HG02571 (cell line): ENCODE measurements at regions not wholly inside any gene's neighbourhood (a gene's known extent, or its start where the extent isn't known, plus 50 kb on each side); places are given as distances from the start of the nearest gene placed in this dataset.

ENCODE experiments used
- ATAC-seq: cut with Tn5 transposase; IDR thresholded peaks from one replicate; pipeline ENCODE4 v1.9.1; 2021; ENCODE audit warnings: mild to moderate bottlenecking, moderate library complexity; ENCODE audit not compliant: unreplicated experiment

- ATAC-seq: no peak
Measured at GRCh38 chr14:42079911-42080310, 473.2 kb downstream of the LRFN5 start.

GRCh38 chr14:42078345-42078744, 471.7 kb downstream of the LRFN5 start:
- ATAC-seq: no peak

- ATAC-seq: no peak
Measured at GRCh38 chr14:42070031-42070430, 463.4 kb downstream of the LRFN5 start.

GRCh38 chr14:42057111-42057510, 450.4 kb downstream of the LRFN5 start:
- no peak for ATAC-seq

GRCh38 chr14:42047421-42048055, 440.9 kb downstream of the LRFN5 start:
- ATAC-seq: no peak

GRCh38 chr14:42045383-42045782, 438.7 kb downstream of the LRFN5 start:
- ATAC-seq: no peak

- no peak for ATAC-seq
Measured at GRCh38 chr14:42028607-42029006, 421.9 kb downstream of the LRFN5 start.

GRCh38 chr14:42027271-42027670, 420.6 kb downstream of the LRFN5 start:
- ATAC-seq: no peak

- no peak for ATAC-seq
Measured at GRCh38 chr14:42023452-42023851, 416.8 kb downstream of the LRFN5 start.

- no peak for ATAC-seq
Measured at GRCh38 chr14:42014301-42014700, 407.6 kb downstream of the LRFN5 start.

- no peak for ATAC-seq
Measured at GRCh38 chr14:42013559-42013958, 406.9 kb downstream of the LRFN5 start.

- no peak for ATAC-seq
Measured at GRCh38 chr14:42013153-42013552, 406.5 kb downstream of the LRFN5 start.

GRCh38 chr14:42011221-42011620, 404.5 kb downstream of the LRFN5 start:
- no peak for ATAC-seq

GRCh38 chr14:42004321-42004720, 397.6 kb downstream of the LRFN5 start:
- no peak for ATAC-seq

GRCh38 chr14:42002141-42002540, 395.5 kb downstream of the LRFN5 start:
- ATAC-seq: no peak

GRCh38 chr14:42001431-42001830, 394.8 kb downstream of the LRFN5 start:
- no peak for ATAC-seq

GRCh38 chr14:42000450-42000849, 393.8 kb downstream of the LRFN5 start:
- no peak for ATAC-seq

GRCh38 chr14:41993687-41994086, 387.0 kb downstream of the LRFN5 start:
- ATAC-seq: no peak

GRCh38 chr14:41986700-41987099, 380.0 kb downstream of the LRFN5 start:
- no peak for ATAC-seq

GRCh38 chr14:41986083-41986645, 379.5 kb downstream of the LRFN5 start:
- no peak for ATAC-seq

GRCh38 chr14:41973178-41973577, 366.5 kb downstream of the LRFN5 start:
- ATAC-seq: no peak

- no peak for ATAC-seq
Measured at GRCh38 chr14:41972531-41972930, 365.9 kb downstream of the LRFN5 start.

- no peak for ATAC-seq
Measured at GRCh38 chr14:41960281-41960680, 353.6 kb downstream of the LRFN5 start.
